NCI-H2196 treated with DMSO at 0.1 percent for 48 hours (cell line): ENCODE measurements at regions not wholly inside any gene's neighbourhood (a gene's known extent, or its start where the extent isn't known, plus 50 kb on each side); places are given as distances from the start of the nearest gene placed in this dataset.
"Not testable (repeated sequence)": the region's sequence is repeated elsewhere in the genome, so short reads cannot be mapped to it uniquely, and the experiment has no call there.

Experiments
- DNase-seq: peaks from one replicate; lab custom pipeline; 2025; ENCODE audit not compliant: unreplicated experiment; lab: John Stamatoyannopoulos, UW

DNA sequence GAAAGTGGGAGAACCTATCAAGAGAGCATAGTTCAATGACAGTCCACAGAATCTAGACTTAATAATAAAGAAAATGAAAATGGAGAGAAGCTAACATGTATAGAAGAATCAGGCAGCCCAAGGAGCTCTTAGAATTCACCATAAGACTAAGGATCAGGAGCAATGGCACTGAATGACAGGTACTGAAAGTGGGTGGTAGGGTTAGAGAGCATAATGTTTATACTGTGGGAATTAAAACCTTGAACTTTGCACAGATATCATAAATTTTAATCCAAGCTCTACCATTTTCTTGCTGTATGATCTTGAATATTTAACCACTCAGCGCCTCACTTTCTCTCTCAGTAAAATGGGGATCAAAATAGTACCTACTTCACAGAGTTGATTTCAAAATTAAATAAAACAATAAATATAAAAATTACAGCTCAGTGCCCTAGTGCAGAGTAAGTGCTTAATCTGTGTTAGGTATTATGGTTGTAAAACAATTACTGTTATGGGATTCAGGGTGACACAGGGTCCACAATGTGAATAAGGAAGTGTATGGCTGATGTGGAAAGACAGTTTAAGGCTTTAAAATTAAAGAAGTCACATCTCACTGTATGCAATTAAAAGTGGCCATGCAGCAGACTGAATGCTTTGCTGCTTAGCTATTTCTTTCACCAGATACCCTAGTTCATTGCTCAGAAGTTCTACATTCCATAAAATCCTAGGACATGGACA is 319.8 kb downstream of the HINT1 start:
- DNase-seq, result no peak

DNA sequence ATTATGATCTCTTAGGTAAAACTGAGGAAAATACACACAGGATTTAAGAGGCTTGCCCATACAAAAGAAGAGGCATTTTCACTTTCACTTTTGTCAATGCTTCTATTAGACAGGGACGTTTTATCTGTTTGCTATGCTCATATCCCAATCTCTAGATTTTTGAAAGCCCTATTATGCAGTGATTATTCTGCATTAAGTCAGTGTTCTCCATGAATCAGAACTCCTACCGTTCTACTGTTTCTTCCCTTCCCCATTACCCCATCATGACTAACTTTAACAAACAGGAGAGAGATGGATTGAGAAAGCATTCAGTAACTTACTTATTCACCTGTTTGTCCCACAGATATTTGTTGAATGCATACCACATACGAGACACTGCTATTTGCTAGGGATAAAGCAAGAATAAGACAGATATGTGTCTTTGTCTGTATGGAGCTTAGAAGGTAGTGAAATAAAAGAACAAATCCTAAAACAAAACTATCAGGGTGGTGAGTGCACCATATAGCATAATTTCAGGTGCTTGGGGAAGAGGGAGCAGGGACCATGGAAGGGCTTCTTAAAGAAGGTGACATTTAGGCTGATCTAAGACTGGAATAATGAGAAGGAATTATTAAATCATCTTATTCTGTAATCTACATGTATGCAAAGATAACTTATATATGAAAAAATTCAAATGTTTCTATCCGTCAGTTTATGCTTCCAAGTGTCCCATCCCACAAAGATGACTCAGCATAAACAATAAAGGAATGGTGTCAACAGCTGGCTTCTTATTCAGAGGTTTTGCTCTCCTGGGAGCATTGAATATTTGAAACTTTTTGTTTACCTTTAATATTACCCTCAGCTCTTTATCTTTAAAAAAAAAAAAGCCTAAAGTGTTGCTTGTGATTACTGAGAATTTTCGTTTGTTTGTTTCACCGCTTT is 328.1 kb downstream of the HINT1 start:
- no peak for DNase-seq

DNA sequence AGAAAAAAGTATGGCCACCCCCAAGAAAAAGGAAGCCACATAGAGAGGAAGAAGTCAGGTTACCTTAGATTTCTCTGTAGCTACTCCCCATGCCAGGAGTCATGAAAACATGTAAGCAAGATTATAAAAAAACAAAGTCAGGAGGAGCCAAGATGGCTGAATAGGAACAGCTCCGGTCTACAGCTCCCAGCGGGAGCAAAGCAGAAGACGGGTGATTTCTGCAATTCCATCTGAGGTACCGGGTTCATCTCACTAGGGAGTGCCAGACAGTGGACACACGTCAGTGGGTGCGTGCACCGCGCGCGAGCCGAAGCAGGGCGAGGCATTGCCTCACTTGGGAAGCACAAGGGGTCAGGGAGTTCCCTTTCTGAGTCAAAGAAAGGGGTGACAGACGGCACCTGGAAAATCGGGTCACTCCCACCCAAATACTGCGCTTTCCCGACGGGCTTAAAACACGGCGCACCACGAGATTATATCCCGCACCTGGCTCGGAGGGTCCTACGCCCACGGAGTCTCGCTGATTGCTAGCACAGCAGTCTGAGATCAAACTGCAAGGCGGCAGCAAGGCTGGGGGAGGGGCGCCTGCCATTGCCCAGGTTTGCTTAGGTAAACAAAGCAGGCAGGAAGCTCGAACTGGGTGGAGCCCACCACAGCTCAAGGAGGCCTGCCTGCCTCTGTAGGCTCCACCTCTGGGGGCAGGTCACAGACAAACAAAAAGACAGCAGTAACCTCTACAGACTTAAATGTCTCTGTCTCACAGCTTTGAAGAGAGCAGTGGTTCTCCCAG is 347.3 kb downstream of the HINT1 start:
- DNase-seq, result not testable (repeated sequence)

DNA sequence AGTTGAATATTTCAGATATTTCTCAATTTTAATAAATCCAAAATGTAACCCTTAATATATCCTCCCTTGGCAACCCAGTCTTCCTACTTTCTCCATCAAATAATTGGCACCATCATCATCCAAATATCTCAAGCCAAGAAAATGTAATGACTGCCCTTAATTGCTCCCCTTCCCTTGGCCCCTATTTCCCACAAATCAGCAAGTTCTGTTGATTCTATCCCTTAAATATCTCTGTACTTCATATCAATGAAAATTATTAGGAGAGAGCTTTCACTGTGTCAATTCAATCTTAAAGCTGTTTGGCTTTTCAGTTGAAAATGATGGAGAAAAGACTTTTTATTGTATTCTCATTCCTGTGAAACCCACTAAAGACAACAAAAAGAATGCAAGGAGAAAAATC is 349.8 kb downstream of the HINT1 start:
- DNase-seq, result no peak

DNA sequence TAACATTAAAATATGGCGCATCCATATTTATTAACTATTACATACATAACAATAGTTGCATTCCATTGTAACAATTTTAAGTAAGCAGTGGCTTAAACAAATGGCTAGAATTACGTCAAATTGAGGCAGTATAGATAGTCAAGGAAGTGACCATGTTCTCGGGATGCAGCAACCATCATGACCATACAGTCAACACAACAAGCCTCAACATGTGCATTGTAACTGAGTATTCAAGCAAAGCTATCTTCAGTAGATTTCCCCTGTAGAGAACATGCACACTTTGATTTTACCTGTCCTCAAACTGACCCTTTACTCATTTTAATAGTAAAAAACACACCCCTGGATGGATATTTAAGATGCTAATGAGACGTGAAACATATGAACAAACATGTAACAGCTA is 356.4 kb downstream of the HINT1 start:
- DNase-seq, result no peak

DNA sequence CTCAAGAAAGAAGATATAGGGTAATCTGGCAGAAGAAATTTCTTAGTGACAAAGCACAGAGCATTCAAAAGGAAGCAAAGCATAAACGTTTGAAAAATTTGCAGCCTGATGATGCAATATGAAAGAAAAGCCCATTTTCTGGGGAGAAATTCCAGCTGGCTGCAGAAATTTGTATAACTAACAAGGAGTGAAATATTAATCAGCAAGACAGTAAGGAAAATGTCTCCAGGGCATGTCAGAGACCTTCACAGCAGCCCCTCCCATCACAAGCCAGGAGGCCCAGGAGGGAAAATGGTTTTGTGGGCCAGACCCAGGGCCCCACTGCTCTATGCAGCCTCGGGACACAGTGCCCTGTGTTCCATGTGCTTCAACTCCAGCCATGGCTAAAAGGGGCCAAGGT is 359.4 kb downstream of the HINT1 start:
- no peak for DNase-seq

DNA sequence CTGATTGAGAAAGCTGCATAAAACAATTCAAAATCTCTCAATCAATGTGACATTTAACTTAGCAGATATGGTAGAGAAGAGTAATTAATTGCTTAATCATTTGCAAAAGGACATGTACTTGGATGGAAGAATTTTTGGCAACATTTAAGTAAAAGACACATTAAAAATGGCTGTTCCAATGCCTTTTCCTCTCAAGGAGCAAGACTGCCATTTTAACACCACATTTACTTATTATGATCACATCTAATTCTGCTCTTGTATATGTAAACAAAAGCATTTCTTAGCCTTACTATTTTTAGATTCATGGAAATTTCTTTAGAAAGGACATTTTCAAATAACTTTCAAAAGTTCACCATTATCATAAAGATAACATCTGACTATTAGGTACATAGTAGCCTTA is 360.0 kb downstream of the HINT1 start:
- no peak for DNase-seq

DNA sequence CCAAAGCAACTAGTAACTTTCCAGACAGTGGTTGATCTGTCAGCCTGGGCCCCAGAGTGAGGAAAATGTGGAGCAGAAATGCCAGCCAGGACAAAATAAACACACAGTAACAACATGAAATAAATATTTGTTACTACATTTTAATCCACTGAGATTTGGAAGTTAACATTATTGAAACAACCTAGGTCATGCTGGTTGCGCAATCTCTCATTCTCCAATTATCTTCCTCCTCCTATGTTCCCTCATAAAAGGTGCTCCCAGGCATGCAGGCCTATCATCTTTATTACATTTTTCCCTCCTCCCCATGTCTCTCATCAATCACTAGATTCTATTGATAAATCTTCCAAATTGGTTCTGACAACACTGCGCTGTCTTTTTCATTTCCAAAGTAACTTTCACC is 363.1 kb downstream of the HINT1 start:
- DNase-seq, result no peak

DNA sequence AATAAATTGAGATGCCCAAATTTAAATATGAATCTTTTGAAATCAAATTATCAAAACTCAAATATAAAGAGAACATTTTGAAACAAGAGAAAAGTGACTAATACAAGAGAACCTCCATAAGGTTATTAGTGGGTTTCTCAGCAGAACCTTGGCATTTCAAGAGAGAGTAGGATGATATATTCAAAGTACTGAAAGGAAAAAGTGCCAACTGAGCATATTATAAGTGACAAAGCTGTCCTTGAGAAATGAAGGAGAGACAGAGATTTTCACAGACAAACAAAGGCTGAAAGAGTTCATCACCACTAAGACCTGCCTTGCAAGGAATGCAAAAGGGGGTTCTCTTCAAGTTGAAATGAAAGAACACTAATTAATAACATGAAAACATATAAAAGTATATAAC is 366.0 kb downstream of the HINT1 start:
- no peak for DNase-seq

DNA sequence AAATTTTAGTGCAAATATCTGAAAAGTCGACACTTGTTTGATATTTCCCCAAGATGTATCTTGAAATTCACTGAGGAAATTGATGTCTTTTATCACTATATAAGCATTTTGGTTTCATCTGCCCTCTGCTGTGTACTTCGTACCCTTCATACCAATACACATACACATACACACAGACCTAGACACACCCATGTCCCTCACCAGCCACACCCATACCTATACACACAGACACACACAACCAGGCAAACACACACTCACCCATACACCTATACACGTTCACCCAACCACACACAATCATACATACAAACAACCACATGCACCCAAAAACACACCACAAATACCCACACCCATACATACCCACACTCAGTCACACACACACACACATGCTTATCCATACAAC is 367.8 kb downstream of the HINT1 start:
- DNase-seq, result no peak

DNA sequence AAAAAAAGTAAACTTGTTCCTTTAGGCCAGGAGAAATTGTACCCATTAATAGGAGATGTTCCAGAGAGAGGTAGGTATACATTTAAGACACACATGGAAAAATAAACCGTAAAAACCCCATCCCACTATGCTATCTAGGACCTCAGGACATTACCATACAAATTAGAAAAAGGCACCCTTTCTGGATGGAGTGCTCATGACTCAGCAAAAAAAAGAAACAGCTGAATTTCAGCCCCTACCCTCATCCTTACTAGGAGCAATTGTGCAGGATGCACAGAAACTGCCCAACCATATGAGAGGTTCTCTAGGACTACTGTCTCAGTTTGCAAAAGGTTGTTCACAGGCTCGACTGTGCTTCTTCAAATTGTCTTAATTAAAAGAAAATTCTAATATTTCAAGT is 368.2 kb downstream of the HINT1 start:
- no peak for DNase-seq

DNA sequence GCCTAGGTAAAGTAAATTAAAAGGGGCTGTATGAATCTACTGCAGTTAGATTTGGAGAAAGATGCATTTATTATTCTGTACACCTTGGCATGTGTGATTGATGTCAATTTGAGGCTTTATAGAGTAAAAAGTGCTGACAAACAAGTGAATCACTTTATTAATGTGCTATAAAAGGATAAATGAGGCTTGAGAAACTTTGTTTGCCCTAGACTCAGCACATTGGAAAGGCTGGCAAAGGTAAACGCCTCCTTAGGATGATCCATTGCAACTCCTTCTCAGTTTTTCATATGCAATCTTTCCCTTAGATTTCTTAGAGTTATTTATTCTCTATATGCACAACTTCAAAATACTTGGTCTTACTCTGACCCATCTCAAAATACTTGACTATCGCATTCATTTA is 369.0 kb downstream of the HINT1 start:
- no peak for DNase-seq

DNA sequence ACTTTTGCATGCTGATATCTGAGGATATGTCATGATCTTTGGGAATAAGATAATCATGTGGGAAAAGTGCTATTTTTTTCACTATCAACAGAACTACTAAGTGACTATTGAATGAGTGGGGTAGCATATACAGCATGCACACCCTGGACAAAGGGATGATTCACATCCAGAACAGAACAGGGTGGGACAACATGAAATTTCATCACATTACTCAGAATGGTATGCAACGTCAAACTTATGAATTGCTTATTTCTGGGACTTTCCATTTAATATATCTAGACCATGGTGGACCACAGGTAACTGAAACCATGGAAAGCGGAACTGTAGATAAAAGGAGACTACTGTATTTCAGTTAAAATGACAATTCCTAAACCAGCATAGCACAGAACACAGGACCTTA is 370.0 kb downstream of the HINT1 start:
- no peak for DNase-seq

DNA sequence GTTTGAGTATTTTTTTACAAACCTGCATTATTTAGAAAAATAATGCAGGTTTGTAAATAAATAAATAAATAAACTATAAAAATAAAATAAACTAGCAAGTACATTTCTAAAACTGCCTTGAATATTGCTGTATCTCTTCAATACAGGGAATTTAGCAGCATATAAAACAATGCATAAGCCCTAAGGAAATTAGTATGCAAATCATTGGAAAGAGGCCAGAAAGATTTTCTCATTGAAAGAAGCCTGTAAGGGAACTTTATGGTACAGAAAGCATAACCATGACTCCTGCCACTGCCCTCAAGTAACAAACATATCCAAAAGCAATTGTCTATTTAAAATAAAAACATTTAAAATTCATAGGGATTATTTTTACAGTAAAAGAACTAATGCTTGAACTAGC is 387.3 kb downstream of the HINT1 start:
- no peak for DNase-seq

DNA sequence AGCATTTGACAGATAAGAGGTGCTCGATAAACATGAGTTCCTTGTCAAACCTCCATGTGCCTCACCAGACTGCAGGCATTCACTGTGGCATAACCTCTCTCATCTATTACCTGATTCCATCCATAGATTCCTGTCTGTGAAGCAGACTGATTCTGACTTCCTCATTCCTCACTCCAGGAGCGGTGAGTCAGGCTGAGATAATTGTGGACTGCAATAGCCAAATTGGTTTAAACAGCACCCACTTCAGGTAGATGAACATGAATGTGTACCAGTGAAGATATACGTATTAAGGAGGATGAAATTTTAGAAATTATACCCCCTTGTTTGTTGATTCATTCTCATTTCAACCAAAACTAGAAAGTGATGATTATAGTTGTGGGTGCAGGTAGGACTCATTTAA is 391.2 kb downstream of the HINT1 start:
- DNase-seq, result no peak

DNA sequence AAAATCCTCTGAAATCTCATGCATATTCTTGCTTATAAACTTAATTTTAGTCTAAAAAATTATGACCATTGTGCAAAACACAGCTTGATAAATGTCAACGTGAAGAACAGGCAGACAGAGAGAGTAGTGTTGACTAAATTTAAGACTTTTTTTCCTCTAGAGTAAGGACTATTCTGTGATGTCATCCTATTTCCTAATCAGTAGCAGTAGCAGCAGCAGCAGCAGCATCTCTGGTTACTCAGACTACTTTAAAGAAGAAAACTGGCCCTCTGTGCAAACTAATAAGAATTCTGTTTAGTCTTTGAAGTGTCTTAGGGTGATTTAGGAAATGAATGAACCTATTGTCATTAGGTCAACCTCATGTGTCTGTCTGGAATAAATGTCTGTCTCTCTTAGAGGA is 403.0 kb downstream of the HINT1 start:
- DNase-seq, result no peak

DNA sequence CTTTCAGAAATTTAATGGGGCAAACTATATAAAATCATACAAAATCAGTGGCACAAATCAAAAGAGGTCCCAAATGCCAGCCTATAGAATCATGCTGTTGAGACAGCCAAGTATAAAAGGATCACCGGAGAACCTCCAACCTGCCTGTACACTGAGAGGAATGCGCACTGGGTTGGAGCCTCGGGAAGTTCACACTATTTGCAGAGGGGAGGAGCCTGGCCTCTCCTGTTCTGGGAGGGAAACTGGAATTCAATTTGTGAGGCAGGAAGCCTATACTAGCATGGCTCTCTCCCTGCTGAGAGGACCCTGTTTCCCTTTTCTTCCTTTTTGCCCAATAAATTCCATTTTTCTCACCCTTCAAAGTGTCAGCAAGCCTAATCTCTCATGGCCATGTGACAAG is 406.0 kb downstream of the HINT1 start:
- no peak for DNase-seq

DNA sequence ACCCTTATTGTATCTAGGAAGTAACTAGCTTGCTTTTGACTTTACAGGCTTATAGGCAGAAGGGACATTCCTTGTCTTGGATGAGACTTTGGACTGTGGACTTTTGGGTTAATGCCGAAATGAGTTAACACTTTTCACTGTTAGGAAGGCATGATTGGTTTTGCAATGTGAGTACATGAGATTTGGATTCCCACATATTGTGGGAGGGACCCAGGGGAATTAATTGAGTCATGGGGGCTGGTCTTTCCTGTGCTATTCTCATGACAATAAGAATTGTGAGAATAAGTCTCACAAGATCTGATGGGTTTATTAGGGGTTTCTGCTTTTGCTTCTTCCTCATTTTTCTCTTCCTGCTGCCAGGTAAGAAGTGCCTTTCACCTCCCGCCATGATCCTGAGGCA is 417.5 kb downstream of the HINT1 start:
- DNase-seq, result no peak

DNA sequence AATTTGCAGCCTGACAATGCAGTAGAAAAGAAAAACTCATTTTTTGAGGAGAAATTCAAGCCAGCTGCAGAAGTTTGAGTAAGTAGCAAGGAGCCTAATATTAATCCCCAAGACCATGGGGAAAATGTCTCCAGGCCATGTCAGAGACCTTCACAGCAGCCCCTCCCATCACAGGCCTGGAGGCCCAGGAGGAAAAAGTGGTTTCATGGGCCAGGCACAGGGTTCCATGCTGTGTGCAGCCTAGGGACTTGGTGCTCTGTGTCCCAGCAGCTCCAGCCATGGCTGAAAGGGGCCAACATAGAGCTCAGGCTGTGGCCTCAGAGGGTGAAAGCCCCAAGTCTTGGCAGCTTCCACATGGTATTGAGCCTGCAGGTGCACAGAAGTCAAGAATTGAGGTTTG is 418.4 kb downstream of the HINT1 start:
- DNase-seq, result not testable (repeated sequence)

DNA sequence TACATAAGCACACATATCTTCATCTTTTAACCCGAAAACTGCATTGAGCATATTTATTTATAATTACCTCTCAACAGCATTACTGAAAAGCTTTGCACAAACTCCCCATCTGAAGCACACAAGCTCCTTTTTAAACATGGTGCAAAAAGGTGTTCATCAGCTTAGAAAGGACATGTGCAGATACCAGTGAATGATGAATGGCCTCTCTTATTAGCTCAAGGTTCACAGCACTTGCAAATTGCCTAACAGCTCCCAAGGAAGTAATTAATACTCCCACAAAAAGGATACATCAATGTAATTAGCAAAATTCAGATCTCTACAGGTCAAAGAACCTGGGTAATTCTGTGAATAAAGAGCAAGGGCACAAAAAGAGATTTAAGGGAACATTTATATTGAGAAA is 422.0 kb downstream of the HINT1 start:
- DNase-seq, result no peak

DNA sequence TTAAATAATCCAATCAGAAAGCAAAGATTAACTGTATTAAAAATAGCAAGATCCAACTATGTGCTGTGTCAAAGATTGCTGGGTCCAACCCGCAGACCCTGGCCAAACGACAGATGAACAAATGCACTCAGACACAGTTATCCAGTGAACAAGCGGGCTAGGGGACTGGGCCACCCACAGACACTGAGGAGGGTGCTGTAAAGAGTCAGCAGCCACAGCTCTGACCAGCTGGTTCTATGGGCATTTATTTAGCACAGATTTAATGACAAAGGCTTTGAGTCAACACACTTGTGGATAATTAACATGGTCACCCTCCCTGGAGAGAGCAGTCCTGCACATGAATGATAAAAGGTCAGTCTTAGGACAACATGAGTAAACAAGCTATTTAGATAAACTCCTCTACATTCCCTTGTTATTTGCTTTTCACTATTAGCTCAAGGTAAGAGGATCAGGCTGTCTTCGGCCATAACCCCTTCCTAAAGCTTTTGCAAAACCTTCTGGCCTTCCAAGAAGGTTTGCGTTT is 424.9 kb downstream of the HINT1 start:
- DNase-seq, result no peak
